Esophagus muscularis mucosa (tissue), 4 donors: ENCODE measurements at regions not wholly inside any gene's neighbourhood (a gene's known extent, or its start where the extent isn't known, plus 50 kb on each side); places are given as distances from the start of the nearest gene placed in this dataset.

Experiments used
- DNase-seq: peaks from one replicate; pipeline ENCODE4 v3.0.0-alpha.2; 2017; ENCODE audit errors: extremely low spot score
- H3K27ac ChIP-seq, 4 donors: fragments of 200-600 bp; sonication (generic); replicated peaks in 1 of 4; 1 replicate in 3 of 4; 2 replicates in 1 of 4; pipeline ENCODE4 v1.5.1; 2016 to 2019; ENCODE audit warnings: mild to moderate bottlenecking in 1 of 4
- H3K27me3 ChIP-seq, 4 donors: fragments of 200-600 bp; sonication (generic); one replicate each; pipeline versions ENCODE4 v1.5.1 to v1.6.0; 2016 to 2019
- H3K36me3 ChIP-seq, 4 donors: fragments of 200-600 bp; sonication (generic); one replicate each; pipeline ENCODE4 v1.5.1; 2016 to 2019
- H3K4me1 ChIP-seq, 4 donors: fragments of 200-600 bp; sonication (generic); one replicate each; pipeline ENCODE4 v1.5.1; 2016 to 2019
- H3K4me3 ChIP-seq, 4 donors: fragments of 200-600 bp; sonication (generic); 1 replicate in 2 of 4; 2 replicates in 2 of 4; pipeline ENCODE4 v1.5.1; 2016 to 2019; ENCODE audit warnings: mild to moderate bottlenecking in 4 of 4, moderate library complexity in 1 of 4
- H3K9me3 ChIP-seq, 4 donors: fragments of 200-600 bp; sonication (generic); 1 replicate in 3 of 4; 2 replicates in 1 of 4; pipeline ENCODE4 v1.5.1; 2016 to 2019
- CTCF ChIP-seq, 3 experiments: fragments of 200-600 bp in 2 of 3; fragments of 450-650 bp in 1 of 3; sonication (generic) in 2 of 3; IDR thresholded peaks; one replicate each; pipeline ENCODE4 v1.5.1; 2017 to 2019; ENCODE audit warnings: antibody characterized with exemption in 3 of 3, mild to moderate bottlenecking in 2 of 3, moderate library complexity in 1 of 3
- EP300 ChIP-seq: sonication (generic); formaldehyde crosslinking; IDR thresholded peaks from one replicate; pipeline ENCODE4 v1.6.1; 2017; ENCODE audit warnings: antibody characterized with exemption
- POLR2A ChIP-seq: fragments of 450-650 bp; IDR thresholded peaks from one replicate; pipeline ENCODE4 v1.6.1; 2017; ENCODE audit warnings: antibody characterized with exemption, moderate library complexity, mild to moderate bottlenecking, low read depth
- POLR2AphosphoS5 ChIP-seq, 2 donors: sonication (generic); formaldehyde crosslinking; IDR thresholded peaks; one replicate each; pipeline ENCODE4 v1.6.1; 2017; ENCODE audit warnings: antibody characterized with exemption in 2 of 2
- WGBS: methylation state at CpG from one replicate; pipeline ENCODE4 v1.1.5; 2018; 5-methylcytosine and 5-hydroxymethylcytosine counted together
- intact Hi-C: fragments of 100-400 bp; cut with DNase I; formaldehyde crosslinking; loops from one replicate; pipeline ENCODE4 v1.15.1; 2023

GRCh38 chr11:115887316-115887715 lies 383.1 kb upstream of the CADM1 start:
- no peak for TF ChIP-seq POLR2A
- TF ChIP-seq POLR2AphosphoS5 (IDR thresholded peaks at IDR 0.05): no peak
- TF ChIP-seq EP300: no peak
- TF ChIP-seq CTCF (IDR thresholded peaks at IDR 0.05): no peak
- Histone ChIP-seq H3K27ac (no peak overlapping the region), H3K4me1 (peaks cover 0 to 5% (median 4%) of the 10 kb centered on the region in 4 donors), H3K27me3 (no peaks in the 10 kb centered on the region), H3K9me3 (peaks cover 0 to 4% (median 0%) of the 10 kb centered on the region in 4 donors), H3K4me3 (no peak overlapping the region), H3K36me3 (no peaks in the 10 kb centered on the region)
- DNase-seq: peak; percentile 74
- 87% methylated on average over 13 of the region's 13 CpGs for WGBS
- intact Hi-C loops: no loop called here

- Histone ChIP-seq H3K4me1 (peaks cover 0 to 5% (median 4%) of the 10 kb centered on the region in 4 donors), H3K36me3 (no peaks in the 10 kb centered on the region), H3K27me3 (no peaks in the 10 kb centered on the region), H3K4me3 (no peak overlapping the region), H3K9me3 (peaks cover 0 to 10% (median 4%) of the 10 kb centered on the region in 4 donors), H3K27ac (no peak overlapping the region)
- peak; percentile 53 for DNase-seq
- intact Hi-C loops: no loop called here
- no peak for TF ChIP-seq POLR2AphosphoS5 (IDR thresholded peaks at IDR 0.05)
- TF ChIP-seq EP300: no peak
- no peak for TF ChIP-seq CTCF (IDR thresholded peaks at IDR 0.05)
- no peak for TF ChIP-seq POLR2A
- WGBS: 88% methylated on average over 5 of the region's 5 CpGs
Measured at GRCh38 chr11:115886422-115886733, 382.2 kb upstream of the CADM1 start.

- intact Hi-C loops: no loop called here
- Histone ChIP-seq H3K27me3 (no peaks in the 10 kb centered on the region), H3K36me3 (no peaks in the 10 kb centered on the region), H3K4me3 (no peak overlapping the region), H3K27ac (no peak overlapping the region), H3K9me3 (peaks cover 0 to 16% (median 7%) of the 10 kb centered on the region in 4 donors), H3K4me1 (peaks cover 0 to 5% (median 4%) of the 10 kb centered on the region in 4 donors)
- TF ChIP-seq EP300 (no peak), CTCF (IDR thresholded peaks at IDR 0.05) (no peak), POLR2AphosphoS5 (IDR thresholded peaks at IDR 0.05) (no peak), POLR2A (no peak)
- DNase-seq: no peak
- WGBS: 65% methylated on average over 8 of the region's 8 CpGs
Measured at GRCh38 chr11:115885535-115886421, 381.6 kb upstream of the CADM1 start.

GRCh38 chr11:115884800-115885534 lies 380.8 kb upstream of the CADM1 start:
- TF ChIP-seq POLR2A (no peak), POLR2AphosphoS5 (IDR thresholded peaks at IDR 0.05) (no peak), EP300 (no peak)
- intact Hi-C loops: no loop called here
- DNase-seq: no peak
- Histone ChIP-seq H3K4me1 (peaks cover 0 to 5% (median 4%) of the 10 kb centered on the region in 4 donors), H3K27ac (no peak overlapping the region), H3K27me3 (no peaks in the 10 kb centered on the region), H3K9me3 (peaks cover 0 to 22% (median 11%) of the 10 kb centered on the region in 4 donors), H3K36me3 (no peaks in the 10 kb centered on the region), H3K4me3 (no peak overlapping the region)
- 55% methylated on average over 5 of the region's 5 CpGs for WGBS

- Histone ChIP-seq H3K4me3 (no peak overlapping the region), H3K4me1 (no peaks in the 10 kb centered on the region), H3K9me3 (no peaks in the 10 kb centered on the region), H3K36me3 (no peaks in the 10 kb centered on the region), H3K27ac (no peak overlapping the region), H3K27me3 (peaks cover 0 to 7% (median 0%) of the 10 kb centered on the region in 4 donors)
- TF ChIP-seq POLR2AphosphoS5 (IDR thresholded peaks at IDR 0.05): no peak
- TF ChIP-seq EP300: no peak
- TF ChIP-seq POLR2A: no peak
- TF ChIP-seq CTCF (IDR thresholded peaks at IDR 0.05): no peak
- intact Hi-C loops: no loop called here
- no peak for DNase-seq
- WGBS: 90% methylated on average over 4 of the region's 4 CpGs
Measured at GRCh38 chr11:115874843-115875242, 370.6 kb upstream of the CADM1 start.
